ENCODE measurements at regions not wholly inside any gene's neighbourhood (a gene's known extent, or its start where the extent isn't known, plus 50 kb on each side); places are given as distances from the start of the nearest gene placed in this dataset.

DNA sequence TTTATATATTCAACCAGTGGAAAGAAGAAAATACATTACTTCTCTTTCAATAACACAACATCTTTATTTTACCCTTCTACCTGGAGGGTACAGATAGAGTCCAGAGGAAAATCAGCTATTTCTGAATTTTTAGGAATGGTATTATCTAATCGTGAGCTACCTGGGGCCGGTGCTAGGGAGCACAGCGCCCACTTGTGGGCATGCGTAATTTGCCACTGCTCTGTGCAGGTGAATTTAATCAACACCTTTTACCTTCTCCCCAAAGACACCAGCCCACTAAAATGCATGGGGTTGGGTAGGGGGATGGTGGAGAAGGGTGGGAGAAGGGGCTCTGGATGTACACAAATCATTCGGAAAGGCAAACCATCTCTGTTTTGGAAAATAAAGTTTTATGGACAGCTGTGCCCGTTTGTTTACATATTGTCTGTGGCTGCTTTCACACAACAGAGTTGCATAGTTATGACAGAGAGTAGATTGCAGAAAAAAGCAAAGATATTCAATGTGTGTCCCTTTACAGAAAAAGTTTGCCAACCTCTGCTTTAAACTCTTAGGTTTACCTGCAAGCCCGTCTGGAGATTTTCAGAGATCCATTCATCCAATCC is 51.5 kb upstream of the DCC start:
- no peaks in the 10 kb centered on the region for H3K9me3 ChIP-seq (replicated peaks; ENCODE audit: insufficient read depth, low read length)
- H3K9me2 ChIP-seq (replicated peaks; ENCODE audit: insufficient read depth, low read length) = no peaks in the 10 kb centered on the region
- no peaks in the 10 kb centered on the region for H3K36me3 ChIP-seq (replicated peaks; ENCODE audit: insufficient read depth, low read length)
- H3K79me2 ChIP-seq (ENCODE audit: low read length) = no peaks in the 10 kb centered on the region
- no peaks in the 10 kb centered on the region for H3K27me3 ChIP-seq (replicated peaks; ENCODE audit: insufficient read depth, low read length)
- TF ChIP-seq, protein P1, sequence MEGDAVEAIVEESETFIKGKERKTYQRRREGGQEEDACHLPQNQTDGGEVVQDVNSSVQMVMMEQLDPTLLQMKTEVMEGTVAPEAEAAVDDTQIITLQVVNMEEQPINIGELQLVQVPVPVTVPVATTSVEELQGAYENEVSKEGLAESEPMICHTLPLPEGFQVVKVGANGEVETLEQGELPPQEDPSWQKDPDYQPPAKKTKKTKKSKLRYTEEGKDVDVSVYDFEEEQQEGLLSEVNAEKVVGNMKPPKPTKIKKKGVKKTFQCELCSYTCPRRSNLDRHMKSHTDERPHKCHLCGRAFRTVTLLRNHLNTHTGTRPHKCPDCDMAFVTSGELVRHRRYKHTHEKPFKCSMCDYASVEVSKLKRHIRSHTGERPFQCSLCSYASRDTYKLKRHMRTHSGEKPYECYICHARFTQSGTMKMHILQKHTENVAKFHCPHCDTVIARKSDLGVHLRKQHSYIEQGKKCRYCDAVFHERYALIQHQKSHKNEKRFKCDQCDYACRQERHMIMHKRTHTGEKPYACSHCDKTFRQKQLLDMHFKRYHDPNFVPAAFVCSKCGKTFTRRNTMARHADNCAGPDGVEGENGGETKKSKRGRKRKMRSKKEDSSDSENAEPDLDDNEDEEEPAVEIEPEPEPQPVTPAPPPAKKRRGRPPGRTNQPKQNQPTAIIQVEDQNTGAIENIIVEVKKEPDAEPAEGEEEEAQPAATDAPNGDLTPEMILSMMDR (IDR thresholded peaks at IDR 0.05; ENCODE audit: low read length) = peak; percentile 95
- no peak for TF ChIP-seq EZH2phosphoT487 (IDR thresholded peaks at IDR 0.05; ENCODE audit: low read length)
- DNase-seq = peak; percentile 59
- no peaks in the 10 kb centered on the region for H4K20me1 ChIP-seq (ENCODE audit: insufficient read depth, low read length)
- no peak overlapping the region for H3K4me3 ChIP-seq (ENCODE audit: low read length)
- peaks cover 23% of the 10 kb centered on the region for H3K4me1 ChIP-seq (ENCODE audit: low read length)
- no peak overlapping the region for H3K27ac ChIP-seq (ENCODE audit: low read length)
- H3K9ac ChIP-seq (ENCODE audit: low read length) = no peak overlapping the region
- no peaks in the 10 kb centered on the region for H3F3A ChIP-seq (ENCODE audit: insufficient read depth, low read length)
- no peak overlapping the region for H2AFZ ChIP-seq (ENCODE audit: low read length)
- H3K4me2 ChIP-seq (ENCODE audit: low read depth, low read length) = no peak overlapping the region

DNA sequence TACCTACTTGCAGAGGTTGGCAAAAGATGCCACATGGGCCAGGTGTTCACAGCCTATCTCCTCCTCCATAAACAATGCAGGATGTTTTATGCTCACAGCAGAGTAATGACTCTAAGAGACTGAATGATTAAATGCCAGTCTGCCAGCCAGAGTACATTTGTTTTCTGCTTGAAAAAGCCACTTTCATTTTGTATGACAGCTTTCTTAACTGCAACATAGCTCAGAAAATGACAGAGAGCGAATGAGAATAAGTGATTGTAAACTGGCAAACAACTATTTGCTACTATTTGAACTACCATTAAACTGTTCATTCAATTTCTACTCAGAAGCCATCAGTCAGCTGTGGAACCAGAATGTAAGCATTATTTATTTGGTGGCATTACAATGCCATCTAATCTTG is 50.6 kb upstream of the DCC start:
- DNase-seq = no peak
- TF ChIP-seq, protein P1 (IDR thresholded peaks at IDR 0.05; ENCODE audit: low read length) = no peak
- TF ChIP-seq EZH2phosphoT487 (IDR thresholded peaks at IDR 0.05; ENCODE audit: low read length) (no peak), EZH2 (optimal IDR thresholded peaks at IDR 0.05; ENCODE audit: low read depth, low read length) (no peak)
- H3K27me3 ChIP-seq (replicated peaks; ENCODE audit: insufficient read depth, low read length) = no peaks in the 10 kb centered on the region
- no peaks in the 10 kb centered on the region for H3K79me2 ChIP-seq (ENCODE audit: low read length)
- H3K9me2 ChIP-seq (replicated peaks; ENCODE audit: insufficient read depth, low read length) = no peaks in the 10 kb centered on the region
- peak overlapping the region; percentile 49 for H2AFZ ChIP-seq (ENCODE audit: low read length)
- H3F3A ChIP-seq (ENCODE audit: insufficient read depth, low read length) = no peaks in the 10 kb centered on the region
- no peak overlapping the region for H3K9ac ChIP-seq (ENCODE audit: low read length)
- H3K4me2 ChIP-seq (ENCODE audit: low read depth, low read length) = peak overlapping the region; percentile 17
- no peaks in the 10 kb centered on the region for H3K9me3 ChIP-seq (replicated peaks; ENCODE audit: insufficient read depth, low read length)
- no peaks in the 10 kb centered on the region for H4K20me1 ChIP-seq (ENCODE audit: insufficient read depth, low read length)
- no peak overlapping the region for H3K4me3 ChIP-seq (ENCODE audit: low read length)
- H3K27ac ChIP-seq (ENCODE audit: low read length) = no peak overlapping the region
- H3K36me3 ChIP-seq (replicated peaks; ENCODE audit: insufficient read depth, low read length) = no peaks in the 10 kb centered on the region
- H3K4me1 ChIP-seq (ENCODE audit: low read length) = peaks cover 14% of the 10 kb centered on the region
